PC-9 (cell line): ENCODE measurements at regions not wholly inside any gene's neighbourhood (a gene's known extent, or its start where the extent isn't known, plus 50 kb on each side); places are given as distances from the start of the nearest gene placed in this dataset.

Experiments
- CTCF ChIP-seq: fragments of 200-600 bp; sonication (generic); conservative IDR thresholded peaks from 2 replicates; pipeline ENCODE4 v1.6.1; 2017; ENCODE audit warnings: mixed run types, antibody characterized with exemption, mild to moderate bottlenecking, moderate library complexity
- EZH2 ChIP-seq: fragments of 200-600 bp; sonication (generic); IDR thresholded peaks from 2 replicates; pipeline ENCODE4 v1.8.0; 2017; ENCODE audit warnings: antibody characterized with exemption, low read depth

GRCh38 chr11:101345891-101346290, 216.3 kb upstream of the PGR start:
- no peak for TF ChIP-seq CTCF
- TF ChIP-seq EZH2 = no peak
